Heart right ventricle (tissue), 16 donors: ENCODE measurements at regions not wholly inside any gene's neighbourhood (a gene's known extent, or its start where the extent isn't known, plus 50 kb on each side); places are given as distances from the start of the nearest gene placed in this dataset.
A peak's percentile ranks its signal among the peaks of the same experiment; 100 is the strongest.

Experiments used
- ATAC-seq, 8 donors: fragments of 200-7000 bp; cut with Tn5 transposase; one replicate each; pipeline ENCODE4 v1.9.1; 2020; ENCODE audit warnings: mild to moderate bottlenecking in 8 of 8, moderate library complexity in 8 of 8, moderate number of reproducible peaks in 1 of 8
- DNase-seq, 2 donors: peaks; one replicate each; pipeline ENCODE4 v3.0.0-alpha.2; 2020
- H3K27ac ChIP-seq, 10 donors: fragments of 200-600 bp; sonication (generic) in 2 of 10; one replicate each; pipeline versions ENCODE4 v1.5.0 to v1.8.0; 2020 to 2022; ENCODE audit warnings: mild to moderate bottlenecking in 3 of 10
- H3K27me3 ChIP-seq, 7 donors: fragments of 200-600 bp; one replicate each; pipeline ENCODE4 v1.8.0; 2021 to 2022; ENCODE audit warnings: mild to moderate bottlenecking in 2 of 7
- H3K36me3 ChIP-seq, 9 donors: fragments of 200-600 bp; sonication (generic) in 1 of 9; one replicate each; pipeline versions ENCODE4 v1.5.0 to v1.8.0; 2020 to 2022; ENCODE audit warnings: mild to moderate bottlenecking in 2 of 9
- H3K4me1 ChIP-seq, 9 donors: fragments of 200-600 bp; sonication (generic) in 1 of 9; one replicate each; pipeline versions ENCODE4 v1.5.0 to v1.8.0; 2020 to 2022; ENCODE audit warnings: mild to moderate bottlenecking in 4 of 9
- H3K4me3 ChIP-seq, 10 donors: fragments of 200-600 bp; sonication (generic) in 2 of 10; one replicate each; pipeline versions ENCODE4 v1.5.0 to v1.8.0; 2020 to 2022; ENCODE audit warnings: mild to moderate bottlenecking in 7 of 10, moderate library complexity in 2 of 10
- H3K9me3 ChIP-seq, 11 donors: fragments of 200-600 bp in 10 of 11; sonication (generic) in 2 of 11; one replicate each; pipeline versions ENCODE4 v1.5.0 to v1.8.0; 2013 to 2022; ENCODE audit warnings: mild to moderate bottlenecking in 2 of 11, control low read depth in 1 of 11, moderate library complexity in 1 of 11
- CTCF ChIP-seq, 9 donors: fragments of 200-600 bp; sonication (generic) in 2 of 9; IDR thresholded peaks; one replicate each; pipeline versions ENCODE4 v1.5.0 to v1.8.0; 2021 to 2022; ENCODE audit warnings: antibody characterized with exemption in 9 of 9, mild to moderate bottlenecking in 5 of 9, moderate library complexity in 1 of 9
- WGBS, 2 donors: extraction: QIAGEN DNeasy Blood & Tissue Kit; methylation state at CpG; one replicate each; pipeline ENCODE4 v1.1.7; 2013; ENCODE audit warnings: inconsistent platforms in 1 of 2; 5-methylcytosine and 5-hydroxymethylcytosine counted together
- intact Hi-C, 10 donors: fragments of 100-400 bp; cut with DNase I; formaldehyde crosslinking; loops; one replicate each; pipeline versions ENCODE4 v1.11.1 to v1.14.2; 2022
- donor health status: Arrhythmogenic right ventricular cardiomyopathy.
- donor health status: ischemic (EF 13 %, LVEDD 7.1; RV severe dilation, severe dysfunction).
- donor health status: healthy with polysubstance abuse.
- donor health status: DM: no; HTN: yes; CAD: no.
- donor health status: DM: no; HTN: no; CAD: no.
- donor health status: ischemic (EF 25% LVEDD 6.9; RV normal size, moderate dysfunction).
- donor health status: ischemic (EF 25% LVEDD 5.7; RV mildly dilated, moderate dysfunction).
- donor health status: healthy.
- donor health status: DM: yes; HTN: yes; CAD: no.
- donor health status: Ischemic cardiomyopathy.
- donor health status: ischemic (EF 35%, LVEDD 5.7; RV mildly dilated, moderate dysfunction).
- donor health status: nonischemic (EF 11% LVEDD 7.7; RV severe dilation, severe dysfunction).
- donor health status: DM: yes; HTN: yes; CAD: no.
- donor health status: PGD.
- donor health status: ischemic (EF 29% LVEDD 5.4; RV normal size, mild dysfunction).
- donor health status: nonischemic (EF 23%, LVEDD 6.1; RV moderate dilation, normal function).

GRCh38 chr22:19663286-19663815 is 51.0 kb upstream of the SEPTIN5 start:
- WGBS, 2 donors, result 14 to 15% methylated on average over 6 of the region's 6 CpGs
- ATAC-seq, result peak; percentile 63 to 87 (median 80)
- H3K27me3 ChIP-seq, result peaks cover 0 to 5% (median 0%) of the 10 kb centered on the region in 7 donors
- TF ChIP-seq CTCF (IDR thresholded peaks at IDR 0.05), result no peak
- DNase-seq, result peak; percentile 69 to 71
- peaks cover 8 to 45% (median 12%) of the 10 kb centered on the region in 9 donors for H3K4me1 ChIP-seq
- H3K9me3 ChIP-seq, result no peaks in the 10 kb centered on the region
- H3K27ac ChIP-seq, result peak overlapping the region in 4 of 10 donors; percentile 15 to 40 (median 30)
- no peak overlapping the region for H3K4me3 ChIP-seq
- no peaks in the 10 kb centered on the region for H3K36me3 ChIP-seq
- intact Hi-C loops, result no loop called here

- WGBS, 2 donors, result 48 to 57% methylated on average over 14 of the region's 14 CpGs
- peaks cover 8 to 45% (median 12%) of the 10 kb centered on the region in 9 donors for H3K4me1 ChIP-seq
- DNase-seq (peak; percentile 72 to 73), ATAC-seq (peak; percentile 60 to 85 (median 71))
- intact Hi-C loops, result no loop called here
- peaks cover 0 to 5% (median 0%) of the 10 kb centered on the region in 7 donors for H3K27me3 ChIP-seq
- no peak for TF ChIP-seq CTCF (IDR thresholded peaks at IDR 0.05)
- H3K27ac ChIP-seq, result peak overlapping the region in 4 of 10 donors; percentile 15 to 40 (median 30)
- no peaks in the 10 kb centered on the region for H3K9me3 ChIP-seq
- peak overlapping the region in 1 of 10 donors; percentile 25 for H3K4me3 ChIP-seq
- no peaks in the 10 kb centered on the region for H3K36me3 ChIP-seq
These were observed 50.4 kb upstream of the SEPTIN5 start for GRCh38 chr22:19663821-19664355.

GRCh38 chr22:19664406-19664805 is 49.9 kb upstream of the SEPTIN5 start:
- peaks cover 0 to 5% (median 0%) of the 10 kb centered on the region in 7 donors for H3K27me3 ChIP-seq
- ATAC-seq (no peak), DNase-seq (no peak)
- intact Hi-C loops, result no loop called here
- H3K4me1 ChIP-seq, result peaks cover 8 to 45% (median 12%) of the 10 kb centered on the region in 9 donors
- TF ChIP-seq CTCF (IDR thresholded peaks at IDR 0.05), result no peak
- H3K27ac ChIP-seq, result peak overlapping the region in 2 of 10 donors; percentile 8 to 34
- H3K9me3 ChIP-seq, result no peaks in the 10 kb centered on the region
- peak overlapping the region in 1 of 10 donors; percentile 25 for H3K4me3 ChIP-seq
- no peaks in the 10 kb centered on the region for H3K36me3 ChIP-seq
- WGBS, 2 donors, result 69 to 75% methylated on average over 2 of the region's 2 CpGs
